ENCODE measurements at regions not wholly inside any gene's neighbourhood (a gene's known extent, or its start where the extent isn't known, plus 50 kb on each side); places are given as distances from the start of the nearest gene placed in this dataset.

DNA sequence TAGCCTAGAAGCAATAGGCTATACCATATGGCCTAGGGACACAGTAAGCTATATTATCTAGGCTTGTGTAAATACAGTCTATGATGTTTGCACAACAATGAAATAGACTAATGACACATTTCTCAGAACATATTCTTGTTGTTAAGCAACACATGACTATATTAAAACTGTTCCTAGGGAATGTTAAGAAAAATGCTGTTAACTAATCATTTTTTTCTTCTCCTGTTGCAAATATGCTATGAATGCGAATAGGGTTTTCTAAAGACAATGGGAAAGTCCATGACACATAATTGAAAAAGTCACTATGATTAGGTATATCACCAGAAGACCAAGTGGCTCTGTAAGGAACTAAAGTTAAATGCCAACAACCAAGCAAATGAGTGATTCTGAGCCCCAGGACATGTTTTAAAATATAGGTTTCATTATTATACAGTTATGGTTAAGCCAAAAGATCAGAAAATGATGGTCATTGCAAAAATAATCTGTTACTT, 454.0 kb upstream of the SORCS1 start:
- no peak for DNase-seq

DNA sequence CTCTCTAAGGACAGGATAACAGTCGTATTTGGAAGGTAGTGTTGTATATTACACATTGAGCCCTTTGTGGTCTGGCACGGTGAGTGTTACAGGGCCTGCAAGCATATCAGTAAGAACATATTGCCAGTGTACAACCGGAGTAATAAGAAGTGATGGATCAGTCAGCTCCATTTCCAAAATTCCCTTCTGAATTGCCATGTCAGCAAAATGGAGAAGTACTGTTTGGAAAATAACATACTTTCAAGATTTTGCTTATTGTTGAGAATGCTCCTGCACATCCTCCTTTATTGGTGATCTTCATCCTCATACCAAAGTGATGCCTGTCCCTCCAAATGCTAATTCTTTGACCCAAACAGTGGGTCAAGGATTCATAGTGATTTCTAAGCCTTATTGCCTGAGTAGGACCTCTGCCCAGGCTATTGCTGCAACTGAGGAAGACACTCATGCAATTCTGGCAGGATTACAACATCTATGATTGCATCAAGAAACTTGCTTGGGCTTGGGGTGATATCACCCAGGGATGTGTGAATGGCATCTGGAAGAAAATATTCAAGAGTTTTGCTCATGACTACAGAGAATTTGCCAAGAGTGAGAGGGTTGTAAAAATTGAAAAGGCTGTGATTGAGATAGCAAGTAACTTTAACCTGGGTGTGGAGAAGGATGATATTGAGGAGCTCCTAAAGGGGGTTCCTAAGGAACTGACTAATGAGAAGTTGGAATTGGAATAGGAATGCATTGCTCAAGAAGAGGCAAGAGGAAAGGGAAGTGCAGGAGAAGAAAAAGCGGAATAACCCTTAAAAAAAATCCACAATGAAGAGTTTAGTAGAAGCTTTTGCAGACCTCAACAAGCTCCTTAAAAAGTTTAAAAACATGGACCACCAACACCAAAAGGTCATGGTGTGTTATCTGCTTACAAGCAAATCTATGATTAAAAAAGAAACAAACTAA, 452.2 kb upstream of the SORCS1 start:
- no peak for DNase-seq

DNA sequence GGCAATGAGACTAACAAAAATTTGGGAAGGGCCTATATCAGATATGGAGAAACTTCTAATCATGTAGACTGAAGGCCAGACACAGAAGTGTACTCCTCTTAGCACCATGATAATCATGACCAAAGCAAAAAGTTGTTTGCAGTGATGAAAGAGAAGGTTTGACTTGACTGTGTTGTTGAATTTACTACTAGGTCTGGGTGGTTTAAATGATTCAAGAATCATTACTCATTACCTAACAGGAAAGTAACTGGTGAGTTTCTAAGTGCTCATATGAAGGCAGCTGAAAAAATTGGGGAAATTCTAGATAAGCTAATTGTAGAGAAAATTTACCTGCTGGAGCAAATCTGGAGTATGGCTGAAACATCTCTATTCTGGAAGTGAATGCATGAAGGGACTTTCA, 451.5 kb upstream of the SORCS1 start:
- DNase-seq, result no peak

DNA sequence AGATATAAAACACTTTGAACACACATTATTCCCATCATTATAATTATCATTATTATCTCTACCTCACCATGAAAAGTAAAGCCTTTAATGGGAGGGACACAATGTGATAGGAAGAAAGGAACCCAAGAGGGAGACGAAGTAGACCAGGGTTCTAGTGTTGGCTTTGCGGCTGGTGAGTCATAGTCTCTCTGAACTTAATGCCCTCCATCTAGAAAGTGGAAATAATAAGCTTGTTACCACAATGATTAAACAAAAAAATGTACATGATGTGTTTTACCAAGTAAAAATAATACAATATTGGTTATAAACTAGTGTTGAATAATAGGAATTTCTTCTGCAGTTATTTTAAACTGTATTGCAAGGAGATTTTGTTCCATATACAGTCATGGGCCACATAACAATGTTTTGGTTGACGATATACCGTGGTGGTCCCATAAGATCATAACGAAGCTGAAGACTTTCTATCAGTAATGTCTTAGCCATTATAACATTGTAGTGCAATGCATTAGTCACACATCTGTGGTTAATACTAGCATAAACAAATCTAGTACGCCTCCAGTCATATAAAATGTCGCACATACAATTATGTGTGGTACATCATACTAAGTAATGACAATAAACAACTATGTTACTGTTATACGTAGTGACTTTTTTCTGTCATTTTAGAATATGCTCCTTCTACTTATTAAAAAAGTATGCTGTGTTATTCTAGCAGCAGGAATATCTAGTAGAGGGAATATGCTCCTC, 450.6 kb upstream of the SORCS1 start:
- DNase-seq, result no peak

DNA sequence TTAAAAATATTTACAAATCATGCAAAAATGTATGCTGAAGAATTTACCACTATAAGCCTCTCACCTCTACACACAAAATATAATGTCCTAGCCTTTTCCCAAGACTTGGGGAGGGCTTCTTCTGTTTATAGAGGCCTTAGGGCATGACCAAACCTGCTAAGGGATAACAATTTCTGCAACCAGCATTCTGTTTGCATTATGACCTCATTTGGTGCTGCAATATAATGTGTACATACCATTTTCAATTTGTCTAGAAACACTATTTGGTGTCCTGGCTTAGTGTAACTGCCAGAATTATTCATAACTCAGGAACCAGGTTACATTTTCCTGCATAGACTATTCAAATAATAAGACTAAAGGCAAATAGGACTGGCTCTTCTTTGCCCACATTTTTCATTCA, 446.6 kb upstream of the SORCS1 start:
- DNase-seq, result no peak

DNA sequence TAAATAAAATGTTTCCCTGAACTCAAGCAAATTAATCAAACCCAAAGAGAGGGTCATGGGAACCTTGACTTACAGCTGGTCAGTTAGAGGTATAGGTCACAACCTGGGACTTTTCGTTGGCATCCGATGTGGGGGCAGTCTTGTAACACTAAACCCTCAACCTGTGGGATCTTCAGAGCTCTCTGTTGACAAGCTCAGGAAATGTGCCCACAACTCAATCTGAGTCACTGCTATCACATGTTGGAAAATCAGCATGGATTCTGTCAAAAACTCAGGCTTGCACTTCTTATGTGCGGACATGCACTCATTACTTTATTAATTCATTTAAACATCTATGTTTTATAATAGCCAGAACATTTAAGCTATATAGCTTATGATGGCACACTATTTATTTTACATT, 424.6 kb upstream of the SORCS1 start:
- DNase-seq, result no peak

DNA sequence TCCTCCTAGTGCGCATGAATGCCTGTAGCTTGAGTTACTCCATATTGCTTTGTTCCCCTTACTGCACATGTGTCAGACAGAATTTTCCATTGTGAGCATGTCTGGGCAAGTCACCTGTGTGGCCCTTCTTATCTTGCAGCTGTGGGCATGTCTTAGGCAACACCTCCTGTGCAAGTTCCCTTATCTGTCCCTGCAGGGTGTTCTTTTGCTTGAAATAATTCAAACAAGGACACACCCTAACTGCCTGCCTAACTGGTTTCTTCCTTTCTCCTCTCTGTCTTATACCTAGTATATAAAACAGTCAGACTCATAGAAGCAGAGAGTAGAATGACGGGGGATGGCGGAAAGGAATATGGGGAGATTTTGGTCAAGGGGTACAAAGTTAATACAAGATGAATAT, 421.1 kb upstream of the SORCS1 start:
- DNase-seq, result no peak

DNA sequence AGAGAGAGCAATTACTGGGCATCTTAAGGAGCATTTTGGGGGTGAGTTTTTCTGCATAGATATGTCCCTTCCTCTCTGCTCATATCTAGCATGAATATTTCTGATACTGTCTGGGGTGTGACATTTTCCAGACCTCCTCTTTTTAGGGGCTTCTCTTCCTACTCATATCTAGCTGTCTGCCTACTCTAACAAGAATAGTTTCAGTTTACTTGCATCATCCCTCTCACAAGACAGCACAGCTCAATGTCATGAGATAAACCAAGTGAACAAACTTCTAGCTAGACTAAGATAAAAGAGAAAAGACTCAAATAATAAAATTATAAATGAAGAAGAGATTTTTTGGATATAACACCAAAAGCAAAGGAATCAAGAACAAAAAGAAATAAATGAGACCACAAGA, 419.5 kb upstream of the SORCS1 start:
- no peak for DNase-seq

DNA sequence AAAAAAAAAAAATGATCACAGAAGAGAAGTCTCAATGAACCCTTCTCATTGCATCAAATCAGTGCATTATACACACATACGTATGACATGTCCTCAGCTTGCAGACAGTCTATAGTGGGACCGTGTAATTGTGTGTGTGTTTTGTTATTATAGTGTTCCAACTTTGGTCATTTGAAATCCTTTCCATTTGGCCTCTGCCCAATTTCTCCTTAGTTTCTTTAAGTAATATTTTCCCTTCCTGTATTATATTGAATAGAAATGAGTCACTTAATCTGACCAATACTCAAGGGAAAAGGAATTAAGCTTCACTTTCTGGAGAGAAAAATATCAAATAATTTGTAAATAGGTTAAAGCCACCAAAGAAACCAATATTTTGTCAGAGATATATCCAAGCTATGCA, 415.5 kb upstream of the SORCS1 start:
- DNase-seq, result no peak

DNA sequence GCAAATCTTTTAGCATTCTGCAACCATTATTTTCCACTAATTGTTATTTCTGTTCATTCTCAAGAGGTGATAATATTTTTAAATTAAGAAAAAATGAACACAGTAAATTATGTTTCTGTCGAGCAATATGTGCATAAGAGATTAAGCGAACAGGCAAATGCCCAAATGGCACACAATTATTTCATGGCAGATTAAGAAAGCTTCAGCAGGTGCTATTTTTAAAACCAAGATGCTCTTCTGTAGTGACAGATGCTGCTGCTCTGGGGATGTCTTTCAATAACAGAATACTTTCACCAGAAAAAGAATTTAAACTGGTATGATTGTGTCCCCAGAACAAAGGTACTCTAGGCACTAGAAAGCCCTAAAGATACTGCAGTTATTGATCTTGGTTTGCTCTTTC, 412.7 kb upstream of the SORCS1 start:
- no peak for DNase-seq

DNA sequence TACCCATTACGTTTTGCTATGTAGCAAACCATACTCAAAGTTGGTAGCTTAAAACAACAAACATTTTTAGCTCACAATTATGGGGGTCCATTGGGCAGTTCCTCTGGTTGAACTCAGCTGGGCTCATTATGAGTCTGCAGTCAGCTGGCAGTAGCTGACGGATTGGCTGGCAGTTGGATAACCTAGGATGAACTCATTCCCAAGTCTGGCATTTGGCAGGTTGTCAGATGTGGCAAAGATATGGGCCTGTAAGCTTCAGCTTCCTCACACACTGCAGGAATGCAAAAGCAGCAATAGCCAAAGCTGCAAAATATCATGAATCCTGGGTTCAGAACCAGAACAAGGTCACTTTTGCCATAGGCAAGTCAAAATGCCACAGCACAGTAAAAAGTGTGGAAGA, 412.2 kb upstream of the SORCS1 start:
- DNase-seq, result no peak

DNA sequence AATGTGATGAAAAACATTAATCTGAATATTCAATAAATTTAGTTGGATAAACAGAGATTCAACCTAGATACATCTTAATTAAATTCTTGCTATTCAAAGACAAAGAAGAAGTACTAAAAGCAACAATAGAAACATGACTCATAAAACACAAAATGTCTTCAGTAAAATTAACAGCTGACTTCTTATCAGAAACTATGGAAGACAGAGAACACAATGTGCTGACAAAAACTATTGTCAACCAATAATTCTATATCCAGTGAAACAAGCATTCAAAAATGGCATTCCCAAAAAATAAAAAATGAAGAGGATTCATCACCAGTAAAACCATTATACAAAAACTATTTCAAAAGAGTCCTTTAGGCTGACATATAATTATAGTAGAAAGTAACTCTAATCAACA, 400.5 kb upstream of the SORCS1 start:
- DNase-seq, result no peak

DNA sequence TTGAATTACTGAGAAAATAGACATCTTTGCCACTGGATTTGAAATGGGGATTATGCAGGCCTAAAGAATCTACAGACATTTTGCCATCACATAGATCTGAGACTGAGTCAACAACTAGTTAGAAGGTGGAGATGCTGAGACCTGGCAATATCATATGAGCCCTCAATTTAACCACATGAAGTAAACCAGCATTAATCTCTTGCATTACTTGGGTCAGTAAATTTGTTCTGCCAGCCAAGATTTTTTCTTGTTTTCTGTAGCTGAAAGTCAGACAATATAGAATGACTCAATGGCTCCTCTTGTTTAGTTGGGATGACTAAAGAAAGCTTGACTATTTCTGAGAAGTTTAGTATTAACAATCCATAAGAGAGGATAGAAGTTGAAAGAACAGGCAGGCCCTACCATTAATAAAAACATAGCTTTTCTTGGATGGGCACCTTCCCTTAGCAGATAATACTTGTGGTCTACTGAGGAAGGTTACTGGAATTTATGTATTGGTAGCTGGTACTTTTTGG, 396.7 kb upstream of the SORCS1 start:
- no peak for DNase-seq

DNA sequence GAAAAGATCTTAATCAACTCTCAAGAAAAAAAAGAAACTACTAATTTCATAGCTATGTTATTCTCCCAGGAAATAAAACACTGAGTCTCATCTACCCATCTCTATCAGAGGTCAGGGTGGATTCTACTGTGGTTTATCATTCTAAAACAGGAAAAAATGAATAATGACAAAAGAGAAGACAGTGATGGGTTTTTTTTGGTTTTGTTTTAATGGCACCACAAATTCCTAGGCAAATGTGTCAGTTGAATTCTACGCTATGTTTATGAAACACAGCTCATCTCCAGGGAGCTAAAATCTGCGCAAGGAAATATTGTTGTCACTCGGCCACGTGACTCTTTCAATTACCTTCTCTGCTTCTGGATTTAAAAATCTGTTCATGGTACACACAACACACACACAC, 393.4 kb upstream of the SORCS1 start:
- no peak for DNase-seq

DNA sequence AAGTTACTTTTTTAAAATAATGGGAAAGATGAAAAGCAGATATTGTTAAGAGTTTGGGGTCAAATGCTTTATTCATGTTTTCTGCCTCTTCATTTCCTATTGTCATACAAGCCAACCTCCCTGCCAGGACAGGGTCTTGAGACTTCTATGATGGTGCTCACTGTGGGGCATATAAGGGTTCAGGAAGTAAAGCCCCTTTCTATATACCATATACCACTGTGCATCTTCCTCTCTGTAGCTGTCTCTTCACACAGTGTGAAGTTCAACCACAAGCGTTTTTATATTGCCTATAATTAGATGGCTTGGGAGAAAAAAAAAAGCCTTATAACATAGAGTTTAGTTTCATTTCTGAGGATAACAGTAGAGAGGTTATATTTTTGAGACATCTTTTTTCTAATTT, 389.8 kb upstream of the SORCS1 start:
- no peak for DNase-seq

DNA sequence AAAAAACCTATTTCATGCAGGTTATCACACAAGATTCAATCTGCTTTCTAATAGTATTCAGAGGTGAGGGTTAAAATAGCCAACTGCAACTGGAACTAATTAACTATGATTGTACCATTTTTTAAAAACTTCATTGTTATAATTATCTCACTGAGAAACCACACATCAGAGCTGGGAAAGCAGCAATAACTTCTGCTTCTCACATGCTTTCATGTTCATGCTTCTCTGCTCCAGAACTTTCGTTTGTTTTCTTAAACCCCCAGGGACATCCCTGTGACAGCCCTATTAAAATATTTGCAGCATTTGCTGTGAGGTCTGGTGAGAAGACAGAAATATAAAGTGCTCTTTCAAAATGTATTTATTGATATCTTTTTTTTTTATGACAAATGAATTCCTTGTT, 389.0 kb upstream of the SORCS1 start:
- no peak for DNase-seq

DNA sequence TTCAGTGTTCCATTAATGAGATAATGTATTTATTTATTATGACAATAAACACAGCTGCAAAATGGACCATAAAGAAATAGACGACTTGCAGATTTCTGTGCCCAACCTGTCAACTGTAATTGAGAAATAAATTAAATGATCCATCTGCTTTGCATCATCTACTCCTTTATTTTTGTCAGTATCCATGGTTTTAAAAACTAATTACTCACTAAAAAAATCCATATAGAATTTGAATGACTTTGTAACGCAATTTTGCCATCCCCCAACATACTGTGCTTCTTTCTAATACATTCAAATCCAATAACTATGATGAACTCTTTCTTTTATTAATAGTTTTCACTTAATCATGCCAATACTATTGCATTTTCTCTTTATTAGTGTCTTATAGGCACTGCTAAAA, 388.5 kb upstream of the SORCS1 start:
- no peak for DNase-seq

DNA sequence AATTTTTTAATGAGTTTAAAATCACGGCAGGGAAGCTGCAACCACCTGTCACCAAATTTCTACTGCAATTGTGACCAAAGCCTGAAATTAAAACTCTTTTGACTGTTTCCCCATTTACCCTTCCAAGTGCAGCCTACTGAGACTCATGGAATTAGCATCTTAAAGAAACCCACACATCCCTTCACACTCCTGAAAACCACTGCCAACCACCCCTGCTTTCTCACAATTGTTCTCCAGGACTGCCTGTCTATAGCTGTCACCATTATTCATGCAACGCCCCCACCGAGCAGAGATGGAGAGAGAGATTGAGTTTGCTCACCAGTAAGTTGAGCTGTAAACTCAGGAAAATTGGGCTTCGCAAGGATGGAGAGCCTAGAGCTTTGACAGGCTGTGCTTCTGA, 383.8 kb upstream of the SORCS1 start:
- DNase-seq, result no peak

DNA sequence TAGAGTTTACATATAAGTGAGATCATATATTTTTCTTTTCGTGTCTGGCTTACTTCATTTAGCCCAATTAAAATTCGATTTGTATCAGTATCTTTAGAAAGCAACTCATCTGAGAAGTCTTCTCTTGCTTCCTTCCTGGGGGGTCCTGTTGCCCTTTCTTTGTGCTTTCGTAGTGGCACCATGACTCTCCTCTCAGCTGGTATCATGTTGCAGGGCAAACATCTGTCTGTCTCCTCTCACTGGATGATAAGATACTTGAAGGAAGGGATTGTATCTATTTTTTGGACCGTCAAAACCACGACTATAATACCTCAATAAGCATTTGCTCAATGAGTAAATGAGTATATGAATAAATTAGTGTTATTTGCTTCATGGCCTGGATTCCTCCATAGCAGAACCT, 382.5 kb upstream of the SORCS1 start:
- no peak for DNase-seq

DNA sequence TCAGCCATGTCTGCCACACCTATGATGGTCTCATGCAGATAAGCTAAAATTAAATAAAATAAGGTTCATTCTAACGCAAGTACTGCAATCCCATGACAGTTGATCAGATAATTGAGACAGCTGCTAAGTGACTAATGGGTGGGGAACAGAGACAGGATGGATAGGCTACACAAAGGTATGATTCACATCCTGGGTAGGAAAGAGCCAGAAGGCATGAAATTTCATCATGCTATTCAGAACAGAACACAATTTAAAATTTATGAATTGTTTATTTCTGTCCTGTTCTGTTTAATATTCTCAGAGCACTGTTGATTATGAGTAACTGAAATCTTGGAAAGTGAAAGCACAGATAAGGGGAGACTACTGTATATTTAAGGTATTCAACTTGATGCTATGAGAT, 381.8 kb upstream of the SORCS1 start:
- no peak for DNase-seq

DNA sequence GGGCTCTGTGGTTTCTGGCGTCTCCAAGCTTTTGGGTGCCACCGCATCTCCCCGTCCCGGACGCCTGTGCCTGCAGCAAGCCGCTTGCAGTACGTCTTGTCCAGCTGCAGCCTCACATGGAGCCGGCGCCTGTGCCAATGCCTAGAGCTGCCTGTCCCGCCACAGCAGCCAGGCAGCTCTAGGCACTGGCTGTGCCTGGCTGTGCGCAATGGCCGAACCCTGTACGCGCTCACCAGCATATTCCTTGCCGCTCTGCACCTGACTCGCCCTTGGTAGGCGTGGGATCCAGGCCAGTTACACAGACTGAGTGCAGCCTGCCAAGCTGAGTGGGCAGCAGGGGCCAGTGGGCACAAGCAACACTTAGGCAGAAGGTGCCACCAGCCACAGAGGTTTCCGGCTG, 381.2 kb upstream of the SORCS1 start:
- no peak for DNase-seq

DNA sequence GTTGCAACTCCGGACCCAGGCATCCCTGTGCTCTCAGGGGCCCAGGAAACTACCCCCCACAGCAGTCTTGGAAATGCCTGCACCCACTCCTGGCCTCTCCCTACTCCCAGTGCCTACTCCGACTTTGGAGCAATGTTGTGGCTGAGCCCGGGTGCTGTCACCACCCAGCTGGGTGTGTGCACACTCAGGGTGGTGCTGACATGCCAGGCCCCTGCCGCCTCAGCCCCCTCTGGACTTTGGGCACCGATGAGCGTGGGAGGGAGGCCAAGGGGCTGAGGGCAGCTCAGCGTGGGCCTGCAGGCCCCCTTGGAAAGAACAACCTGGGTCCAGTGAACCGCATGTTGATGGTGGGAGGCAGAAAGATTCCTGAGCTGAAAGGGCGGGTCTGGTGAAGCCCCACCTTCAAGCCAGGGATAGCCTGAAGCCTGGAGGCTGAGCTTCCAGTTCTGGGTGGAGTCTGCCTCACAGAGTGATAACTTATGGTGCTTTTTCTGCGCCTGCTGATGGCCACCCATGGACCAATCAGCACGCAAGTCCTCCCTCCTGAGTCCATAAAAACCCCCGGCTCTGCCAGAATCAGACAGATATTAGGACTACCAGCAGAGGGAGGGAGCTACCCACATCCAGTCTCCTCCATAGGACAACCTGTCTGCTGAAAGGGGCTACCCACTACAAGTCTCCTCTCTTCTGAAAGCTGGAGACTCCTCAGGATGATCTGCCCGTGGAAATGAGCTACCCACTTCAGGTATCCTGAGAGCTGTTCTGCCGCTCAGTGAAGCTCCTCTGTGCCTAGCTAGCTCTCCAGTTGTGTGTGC, 380.4 kb upstream of the SORCS1 start:
- DNase-seq, result no peak

DNA sequence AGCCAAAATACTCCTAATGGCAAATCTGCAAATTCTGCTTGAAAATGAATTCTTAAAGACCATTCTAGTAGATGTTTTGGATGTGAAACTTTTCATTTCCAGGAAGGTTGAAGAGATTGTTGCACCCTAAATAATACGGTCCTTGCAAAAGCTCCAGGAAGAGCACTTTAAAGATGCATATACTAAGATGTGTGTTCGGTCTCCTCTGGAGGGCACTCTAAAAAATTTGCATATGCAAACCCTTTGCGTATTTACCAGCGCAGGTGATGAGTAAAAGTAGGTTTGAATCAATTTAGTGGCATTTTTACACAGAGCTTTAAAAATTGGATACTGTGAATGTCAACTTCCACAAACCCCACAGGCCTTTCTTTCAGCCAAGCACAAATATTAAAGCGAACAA, 378.1 kb upstream of the SORCS1 start:
- DNase-seq, result no peak
